HG02885 (cell line): ENCODE measurements at regions not wholly inside any gene's neighbourhood (a gene's known extent, or its start where the extent isn't known, plus 50 kb on each side); places are given as distances from the start of the nearest gene placed in this dataset.

Experiments used
- ATAC-seq: cut with Tn5 transposase; IDR thresholded peaks from one replicate; pipeline ENCODE4 v1.9.1; 2021; ENCODE audit warnings: mild to moderate bottlenecking; ENCODE audit not compliant: unreplicated experiment, poor library complexity

- ATAC-seq: no peak
These were observed 1134.6 kb downstream of the BCL11B start for GRCh38 chr14:98137131-98138025.

DNA sequence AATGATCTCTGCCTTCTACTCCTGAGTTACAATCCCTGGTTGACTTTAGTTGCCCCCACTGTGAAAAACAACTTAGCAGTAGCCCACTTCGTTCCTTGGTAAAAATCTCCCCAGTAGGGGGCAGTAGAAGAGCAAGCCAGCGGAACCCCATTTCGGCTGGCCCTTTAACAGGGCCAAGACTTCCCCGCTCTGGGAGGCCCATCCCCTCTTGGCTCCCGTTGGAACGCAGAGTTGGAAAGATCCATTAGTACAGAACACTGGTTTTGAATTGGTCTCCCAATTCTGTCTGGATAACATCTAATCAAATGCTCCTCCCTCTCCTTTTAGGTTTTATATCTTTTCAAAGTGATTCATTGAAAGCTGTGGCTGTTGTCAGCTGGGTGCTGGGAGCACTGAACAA, 1133.3 kb downstream of the BCL11B start:
- ATAC-seq: no peak

DNA sequence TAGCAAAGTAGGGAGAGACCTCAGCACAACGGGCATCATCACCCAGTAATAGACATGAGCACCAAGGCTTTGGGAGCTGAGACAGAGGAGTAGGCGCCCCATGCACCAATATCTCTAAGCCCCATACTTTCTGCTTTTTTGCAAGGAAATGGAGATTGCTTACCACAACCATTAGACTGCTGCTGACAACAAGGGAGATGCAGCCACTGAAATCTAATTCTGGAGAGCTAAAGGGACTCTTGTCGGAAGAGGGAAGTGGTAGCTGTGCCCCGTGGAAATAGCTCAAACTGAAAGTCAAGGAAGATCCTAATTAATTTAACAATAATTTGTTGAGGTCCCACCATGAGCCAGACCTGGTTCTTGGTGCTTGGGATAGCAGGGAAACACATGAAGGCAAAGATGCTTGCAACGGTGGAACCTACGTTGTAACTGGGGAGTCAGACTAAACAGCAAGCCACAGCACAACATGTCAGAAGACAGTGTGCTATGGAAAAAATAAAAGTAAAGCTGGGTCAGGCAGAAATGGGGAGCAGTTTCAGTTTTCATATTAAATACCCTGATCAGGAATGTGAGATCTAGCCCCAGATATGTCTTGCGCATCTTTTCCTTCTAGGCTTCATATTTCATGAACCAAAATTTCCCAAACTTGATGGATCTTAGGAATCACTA, 1131.0 kb downstream of the BCL11B start:
- no peak for ATAC-seq

GRCh38 chr14:98143566-98143965, 1128.4 kb downstream of the BCL11B start:
- no peak for ATAC-seq

- ATAC-seq: no peak
These were observed 1127.0 kb downstream of the BCL11B start for GRCh38 chr14:98144964-98145363.

DNA sequence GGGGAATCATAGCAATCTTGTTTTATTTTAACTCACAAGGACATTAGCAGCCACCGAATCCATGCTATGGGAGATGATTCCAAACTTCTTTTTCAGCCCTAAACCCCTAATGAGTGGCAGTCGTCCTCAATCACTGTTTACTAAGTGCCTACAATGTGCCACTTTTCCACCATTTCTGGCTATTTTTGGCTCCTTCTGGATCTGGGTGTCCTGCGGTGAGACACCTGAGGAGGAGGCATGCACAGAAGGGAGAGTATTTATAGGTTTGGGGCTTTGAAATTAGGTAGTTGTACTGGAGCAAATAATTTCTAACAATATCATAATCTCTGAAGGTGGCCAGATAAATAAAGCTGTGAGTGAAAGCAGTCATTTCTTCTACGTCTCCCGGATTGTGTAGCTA, 1125.6 kb downstream of the BCL11B start:
- ATAC-seq: no peak

DNA sequence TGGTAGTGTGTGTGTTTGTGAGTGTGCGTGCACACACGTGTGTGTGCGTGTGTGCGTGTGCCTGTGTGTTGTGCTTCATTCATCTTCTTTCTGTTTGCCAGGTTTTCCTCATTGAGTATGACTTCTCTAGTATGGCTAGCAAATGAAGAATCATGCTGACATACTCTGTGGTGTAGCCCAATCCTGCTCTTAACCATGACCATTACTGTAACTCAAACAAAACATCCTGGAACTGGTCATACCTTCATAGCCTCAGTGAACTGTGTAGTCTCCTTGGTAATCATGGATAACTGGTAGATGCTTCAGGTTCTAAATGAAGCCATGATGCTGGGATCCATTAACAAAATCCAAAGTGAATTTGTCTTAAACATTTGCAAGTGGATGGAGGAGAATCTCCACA, 1117.7 kb downstream of the BCL11B start:
- no peak for ATAC-seq

- no peak for ATAC-seq
These were observed 1115.6 kb downstream of the BCL11B start for GRCh38 chr14:98156411-98156810.

DNA sequence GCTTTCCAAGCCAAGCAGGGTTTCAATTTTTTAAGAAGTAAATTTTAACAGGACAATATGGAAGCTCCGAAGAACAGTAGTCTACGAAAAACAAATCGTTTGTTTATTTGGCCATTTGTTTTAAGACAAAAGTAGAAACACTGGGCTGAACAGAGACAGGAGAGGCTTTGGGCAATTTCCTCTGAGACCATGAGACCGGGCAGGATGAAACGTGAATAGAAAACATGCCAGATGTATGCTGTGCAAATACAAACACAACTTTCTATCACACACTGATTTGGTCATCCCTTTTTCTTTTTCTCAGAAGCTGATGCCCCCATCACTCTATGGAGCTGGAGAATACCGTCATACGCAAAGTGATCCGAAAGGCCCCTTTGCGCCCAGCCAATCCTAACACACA, 1111.1 kb downstream of the BCL11B start:
- ATAC-seq: no peak

DNA sequence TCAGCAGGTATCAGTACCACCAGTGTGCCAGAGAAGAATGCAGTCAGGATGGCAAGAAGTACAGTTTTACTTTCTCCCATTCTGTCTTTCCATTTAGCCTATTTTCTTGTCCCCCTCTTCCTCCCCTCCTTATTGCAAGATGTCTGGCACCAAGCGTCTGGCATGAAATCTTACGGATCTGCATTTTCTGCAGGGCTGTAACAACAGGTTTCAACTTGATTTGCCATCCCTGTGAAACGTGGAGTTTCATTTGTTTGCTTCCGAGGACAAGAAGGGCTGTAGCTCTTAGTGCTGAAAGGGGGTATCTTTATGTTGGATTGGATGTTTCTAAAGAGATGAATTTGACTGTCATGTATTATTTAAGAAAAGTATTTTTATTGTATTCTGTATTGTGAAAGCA, 1110.6 kb downstream of the BCL11B start:
- ATAC-seq: no peak

GRCh38 chr14:98162856-98163805, 1108.9 kb downstream of the BCL11B start:
- no peak for ATAC-seq

GRCh38 chr14:98163873-98164272, 1108.1 kb downstream of the BCL11B start:
- no peak for ATAC-seq

DNA sequence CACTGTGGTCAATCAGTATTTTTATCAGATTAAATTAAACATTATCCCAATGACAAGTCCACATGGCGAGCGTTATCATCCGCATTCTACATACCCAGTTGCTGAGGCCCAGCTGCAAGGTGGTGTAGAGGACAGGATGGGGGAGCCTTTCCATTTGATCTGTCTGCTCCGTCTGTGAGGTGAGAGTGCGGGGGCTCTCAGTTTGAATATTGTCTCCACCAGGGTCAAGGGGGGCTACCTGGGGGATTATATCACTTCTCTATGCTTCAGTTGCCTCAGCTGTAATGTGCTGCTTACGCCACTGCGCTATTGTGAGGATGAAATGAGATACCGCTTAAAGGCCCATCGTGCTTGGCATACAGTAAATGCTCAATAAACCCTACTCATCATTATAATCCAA, 1106.0 kb downstream of the BCL11B start:
- no peak for ATAC-seq

GRCh38 chr14:98167275-98167674, 1104.7 kb downstream of the BCL11B start:
- ATAC-seq: no peak

DNA sequence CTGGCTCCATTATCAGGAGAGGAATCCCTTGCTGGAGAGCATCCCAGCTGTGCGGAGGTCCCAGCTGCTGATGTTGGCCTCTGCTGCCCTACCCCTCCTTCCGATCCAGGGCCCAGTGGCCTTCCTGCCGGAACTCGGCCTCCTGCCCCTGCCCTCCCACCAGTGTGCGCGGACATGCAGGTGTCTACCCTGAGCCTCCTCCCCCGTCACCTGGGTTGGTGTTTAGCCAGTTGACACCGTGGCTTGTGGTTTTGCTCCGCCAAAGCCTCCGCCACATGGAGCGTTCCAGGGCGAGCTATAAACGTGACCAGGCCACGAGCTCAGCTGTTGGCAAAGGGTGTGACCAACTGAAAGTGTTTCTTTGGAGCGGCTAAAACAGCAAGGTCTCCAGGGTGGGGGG, 1104.3 kb downstream of the BCL11B start:
- ATAC-seq: no peak

GRCh38 chr14:98168211-98168985, 1103.6 kb downstream of the BCL11B start:
- ATAC-seq: no peak

DNA sequence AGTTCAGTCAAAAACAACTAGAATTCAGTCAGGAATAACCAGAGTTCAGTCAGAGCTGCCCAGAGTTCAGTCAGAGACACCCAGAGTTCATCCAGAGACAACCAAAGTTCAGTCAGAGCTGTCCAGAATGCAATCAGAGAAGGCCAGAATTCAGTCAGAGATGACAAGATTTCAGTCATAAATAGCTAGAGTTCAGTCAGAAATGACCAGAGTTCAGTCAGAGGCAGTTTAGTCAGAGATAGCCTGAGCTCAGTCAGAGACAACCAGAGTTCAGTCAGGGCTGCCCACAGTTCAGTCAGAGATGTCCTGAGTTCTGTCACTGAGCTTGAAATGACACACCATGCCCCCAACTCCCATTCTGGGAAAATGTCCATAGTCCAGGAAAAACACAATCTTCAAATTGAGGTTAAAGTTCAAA, 1102.8 kb downstream of the BCL11B start:
- ATAC-seq: no peak

DNA sequence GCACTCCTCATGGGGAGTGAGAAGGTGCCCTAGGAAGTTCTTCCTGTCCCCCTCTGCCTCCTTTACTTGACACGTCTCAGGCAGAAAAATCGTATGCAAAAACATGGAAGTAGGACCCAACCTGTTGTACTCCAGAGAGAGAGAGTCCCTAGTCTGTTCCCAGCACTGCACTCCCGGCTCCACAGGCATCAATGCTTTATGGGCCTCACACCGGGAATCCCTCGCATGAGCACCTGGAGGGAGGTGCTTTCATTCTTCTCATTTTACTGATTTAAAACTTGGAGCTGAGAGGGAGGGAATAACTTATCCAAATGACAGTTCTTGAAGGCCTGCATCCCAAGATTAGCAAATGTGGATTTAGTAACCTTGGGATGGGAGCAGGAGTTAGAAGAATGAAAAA, 1101.4 kb downstream of the BCL11B start:
- no peak for ATAC-seq

GRCh38 chr14:98171654-98172053, 1100.3 kb downstream of the BCL11B start:
- ATAC-seq: no peak

DNA sequence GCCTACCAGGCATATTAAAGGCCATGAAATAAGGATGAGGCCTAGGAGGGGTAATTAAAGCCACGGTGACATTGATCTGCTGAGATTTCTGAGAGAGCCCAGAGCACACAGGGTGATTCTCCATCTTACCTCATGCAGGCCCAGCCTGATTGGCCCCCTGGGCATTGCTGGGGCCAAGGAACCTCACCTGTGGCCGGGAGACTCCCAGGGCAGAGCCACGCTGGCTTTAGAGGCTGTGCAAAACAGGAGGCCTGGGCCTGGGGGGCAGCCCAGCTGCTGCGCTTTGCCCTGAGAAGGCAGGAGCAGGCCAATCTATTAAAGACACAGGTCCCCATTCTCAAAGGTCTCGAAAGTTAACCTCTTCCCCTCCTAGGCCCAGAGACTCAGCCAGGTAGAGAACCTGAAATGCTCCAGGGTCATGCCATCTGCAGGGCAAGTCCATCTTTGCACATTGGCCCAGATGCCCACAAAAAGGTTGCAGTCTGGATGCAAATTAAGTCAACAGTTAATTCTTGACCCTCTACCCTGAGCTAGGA, 1099.7 kb downstream of the BCL11B start:
- no peak for ATAC-seq
